ENCODE measurements at regions not wholly inside any gene's neighbourhood (a gene's known extent, or its start where the extent isn't known, plus 50 kb on each side); places are given as distances from the start of the nearest gene placed in this dataset.
"Not testable (repeated sequence)": the region's sequence is repeated elsewhere in the genome, so short reads cannot be mapped to it uniquely, and the experiment has no call there.

GRCh38 chr5:144634138-144634537 lies 463.5 kb downstream of the KCTD16 start:
- DNase-seq (ENCODE audit: low spot score) = no peak

- DNase-seq (ENCODE audit: low spot score) = no peak
These were observed 427.9 kb downstream of the KCTD16 start for GRCh38 chr5:144598451-144599068.

GRCh38 chr5:144596517-144596916 lies 425.8 kb downstream of the KCTD16 start:
- no peak for DNase-seq (ENCODE audit: low spot score)

- DNase-seq (ENCODE audit: low spot score) = no peak
These were observed 424.2 kb downstream of the KCTD16 start for GRCh38 chr5:144594919-144595318.

GRCh38 chr5:144594234-144594633 lies 423.6 kb downstream of the KCTD16 start:
- DNase-seq (ENCODE audit: low spot score) = not testable (repeated sequence)

GRCh38 chr5:144585681-144586080 lies 415.0 kb downstream of the KCTD16 start:
- no peak for DNase-seq (ENCODE audit: low spot score)

- DNase-seq (ENCODE audit: low spot score) = no peak
These were observed 413.1 kb downstream of the KCTD16 start for GRCh38 chr5:144583541-144584449.

GRCh38 chr5:144582066-144582465 lies 411.4 kb downstream of the KCTD16 start:
- DNase-seq (ENCODE audit: low spot score) = no peak

GRCh38 chr5:144581044-144581443 lies 410.4 kb downstream of the KCTD16 start:
- DNase-seq (ENCODE audit: low spot score) = no peak

- DNase-seq (ENCODE audit: low spot score) = no peak
These were observed 407.0 kb downstream of the KCTD16 start for GRCh38 chr5:144577676-144578075.

GRCh38 chr5:144575736-144576135 lies 405.1 kb downstream of the KCTD16 start:
- DNase-seq (ENCODE audit: low spot score) = no peak

- no peak for DNase-seq (ENCODE audit: low spot score)
These were observed 396.7 kb downstream of the KCTD16 start for GRCh38 chr5:144567421-144567780.

- no peak for DNase-seq (ENCODE audit: low spot score)
These were observed 396.2 kb downstream of the KCTD16 start for GRCh38 chr5:144566747-144567420.

- no peak for DNase-seq (ENCODE audit: low spot score)
These were observed 378.9 kb downstream of the KCTD16 start for GRCh38 chr5:144549580-144549979.

GRCh38 chr5:144548936-144549335 lies 378.3 kb downstream of the KCTD16 start:
- DNase-seq (ENCODE audit: low spot score) = no peak

GRCh38 chr5:144547098-144547499 lies 376.4 kb downstream of the KCTD16 start:
- no peak for DNase-seq (ENCODE audit: low spot score)

- DNase-seq (ENCODE audit: low spot score) = no peak
These were observed 368.2 kb downstream of the KCTD16 start for GRCh38 chr5:144538845-144539244.

All from CD4-positive, alpha-beta T cell treated with Interleukin-15 for 4 hours (primary cell).